Caco-2 (cell line): ENCODE measurements at regions not wholly inside any gene's neighbourhood (a gene's known extent, or its start where the extent isn't known, plus 50 kb on each side); places are given as distances from the start of the nearest gene placed in this dataset.

Source experiments
- BruUV-seq: library from RNA; stranded (reverse); fragments of 400-500 nt; replicated peaks from 2 replicates; lab custom pipeline; 2021; lab: Mats Ljungman, UMichigan
- CTCF ChIA-PET: fragments of 300-600 bp; sonication (Branson Sonifier 250); formaldehyde crosslinking; loops from one replicate; lab custom pipeline; 2022; ENCODE audit warnings: antibody characterized with exemption; lab: Charles Lee
- POLR2A ChIA-PET: fragments of 300-600 bp; sonication (Branson Sonifier 250); formaldehyde crosslinking; loops from one replicate; lab custom pipeline; 2022; ENCODE audit warnings: antibody characterized with exemption; lab: Charles Lee
- DNase-seq, 2 experiments: peaks; one replicate each; pipeline versions ENCODE4 v3.0.0 to v3.0.0-alpha.2; 2020 to 2022
- H3K27me3 ChIP-seq: replicated peaks from 2 replicates; pipeline ENCODE4 v1.6.0; 2011; ENCODE audit warnings: low read length; ENCODE audit not compliant: control insufficient read depth, insufficient read depth
- H3K36me3 ChIP-seq: 2 replicates; pipeline ENCODE4 v1.5.1; 2011; ENCODE audit warnings: low read length; ENCODE audit not compliant: control insufficient read depth, insufficient read depth
- H3K4me1 ChIP-seq: fragments of 250-450 bp; sonication (Bioruptor Pico); 2 replicates; pipeline ENCODE4 v1.5.1; 2020; ENCODE audit warnings: mild to moderate bottlenecking
- H3K4me3 ChIP-seq: 2 replicates; pipeline ENCODE4 v1.5.1; 2011; ENCODE audit warnings: low read depth, mild to moderate bottlenecking, control low read depth, low read length
- H3K9me3 ChIP-seq: fragments of 250-450 bp; sonication (Bioruptor Pico); 2 replicates; pipeline ENCODE4 v1.5.1; 2020; ENCODE audit warnings: mild to moderate bottlenecking, moderate library complexity
- H3K27ac Mint-ChIP-seq: one replicate; pipeline ENCODE4 v1.8.0; 2022; ENCODE audit warnings: mixed read lengths; ENCODE audit not compliant: unreplicated experiment
- H3K27me3 Mint-ChIP-seq: one replicate; pipeline ENCODE4 v1.8.0; 2022; ENCODE audit warnings: mixed read lengths; ENCODE audit not compliant: insufficient read depth, unreplicated experiment
- H3K36me3 Mint-ChIP-seq: one replicate; pipeline ENCODE4 v1.8.0; 2022; ENCODE audit warnings: mild to moderate bottlenecking, mixed read lengths; ENCODE audit not compliant: insufficient read depth, unreplicated experiment
- H3K4me1 Mint-ChIP-seq: one replicate; pipeline ENCODE4 v1.8.0; 2022; ENCODE audit warnings: low read depth, mixed read lengths; ENCODE audit not compliant: unreplicated experiment
- H3K4me3 Mint-ChIP-seq: one replicate; pipeline ENCODE4 v1.8.0; 2022; ENCODE audit warnings: mild to moderate bottlenecking, moderate library complexity, mixed read lengths; ENCODE audit not compliant: unreplicated experiment
- H3K9me3 Mint-ChIP-seq: one replicate; pipeline ENCODE4 v1.8.0; 2022; ENCODE audit warnings: mixed read lengths; ENCODE audit not compliant: unreplicated experiment
- intact Hi-C: fragments of 100-400 bp; cut with micrococcal nuclease; formaldehyde crosslinking; loops from one replicate; pipeline ENCODE4 v1.10.0; 2022; ENCODE audit not compliant: unreplicated experiment
- TF ChIP-seq, protein P1 (sequence below), 2 experiments: fragments of 200-600 bp in 1 of 2; IDR thresholded peaks; 1 replicate in 1 of 2; 2 replicates in 1 of 2; pipeline versions ENCODE4 v1.5.1 to v1.8.0; 2011 to 2022; ENCODE audit warnings: antibody characterized with exemption in 1 of 2, control low read depth in 1 of 2, inconsistent platforms in 1 of 2, low read depth in 1 of 2, low read length in 1 of 2, mild to moderate bottlenecking in 1 of 2, moderate library complexity in 1 of 2; ENCODE audit not compliant: insufficient read depth in 1 of 2, severe bottlenecking in 1 of 2, unreplicated experiment in 1 of 2

DNA sequence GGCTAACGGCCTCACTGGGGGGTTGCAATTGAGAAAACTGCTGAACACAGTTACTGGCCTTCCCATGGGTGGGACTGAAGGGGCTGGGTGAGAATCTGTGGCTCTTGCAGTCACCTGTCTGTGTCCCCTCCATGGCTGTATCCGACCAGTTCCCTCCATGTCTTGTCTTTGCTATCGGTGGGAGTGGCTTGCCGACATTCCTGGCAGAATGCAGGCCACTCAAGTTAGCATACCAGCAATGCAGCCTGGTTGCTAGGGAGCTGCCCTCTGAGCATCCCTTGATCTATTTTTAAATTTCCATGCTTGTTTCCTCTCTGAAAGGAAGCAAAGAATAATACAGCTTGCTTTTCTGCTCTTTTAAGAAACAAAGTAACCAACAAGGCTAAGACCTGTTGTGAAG lies 1509.7 kb upstream of the WWC1 start:
- Histone ChIP-seq H3K36me3 (no peaks in the 10 kb centered on the region), H3K4me3 (no peak overlapping the region), H3K4me1 (no peaks in the 10 kb centered on the region), H3K9me3 (no peaks in the 10 kb centered on the region), H3K27me3 (no peaks in the 10 kb centered on the region)
- H3K9me3 Mint-ChIP-seq: no peaks in the 10 kb centered on the region
- H3K27me3 Mint-ChIP-seq: no peaks in the 10 kb centered on the region
- H3K4me3 Mint-ChIP-seq: no peak overlapping the region
- ChIA-PET POLR2A (no interaction called here), CTCF (no interaction called here)
- no peak overlapping the region for H3K27ac Mint-ChIP-seq
- intact Hi-C loops: no loop called here
- TF ChIP-seq, protein P1, sequence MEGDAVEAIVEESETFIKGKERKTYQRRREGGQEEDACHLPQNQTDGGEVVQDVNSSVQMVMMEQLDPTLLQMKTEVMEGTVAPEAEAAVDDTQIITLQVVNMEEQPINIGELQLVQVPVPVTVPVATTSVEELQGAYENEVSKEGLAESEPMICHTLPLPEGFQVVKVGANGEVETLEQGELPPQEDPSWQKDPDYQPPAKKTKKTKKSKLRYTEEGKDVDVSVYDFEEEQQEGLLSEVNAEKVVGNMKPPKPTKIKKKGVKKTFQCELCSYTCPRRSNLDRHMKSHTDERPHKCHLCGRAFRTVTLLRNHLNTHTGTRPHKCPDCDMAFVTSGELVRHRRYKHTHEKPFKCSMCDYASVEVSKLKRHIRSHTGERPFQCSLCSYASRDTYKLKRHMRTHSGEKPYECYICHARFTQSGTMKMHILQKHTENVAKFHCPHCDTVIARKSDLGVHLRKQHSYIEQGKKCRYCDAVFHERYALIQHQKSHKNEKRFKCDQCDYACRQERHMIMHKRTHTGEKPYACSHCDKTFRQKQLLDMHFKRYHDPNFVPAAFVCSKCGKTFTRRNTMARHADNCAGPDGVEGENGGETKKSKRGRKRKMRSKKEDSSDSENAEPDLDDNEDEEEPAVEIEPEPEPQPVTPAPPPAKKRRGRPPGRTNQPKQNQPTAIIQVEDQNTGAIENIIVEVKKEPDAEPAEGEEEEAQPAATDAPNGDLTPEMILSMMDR (IDR thresholded peaks at IDR 0.05; ENCODE audit: insufficient read depth in 1 of 2, low read depth in 1 of 2, low read length in 1 of 2, severe bottlenecking in 1 of 2, unreplicated experiment in 1 of 2): no peak
- H3K4me1 Mint-ChIP-seq: no peaks in the 10 kb centered on the region
- DNase-seq: no peak
- no TSS peak for BruUV-seq
- H3K36me3 Mint-ChIP-seq: no peaks in the 10 kb centered on the region

DNA sequence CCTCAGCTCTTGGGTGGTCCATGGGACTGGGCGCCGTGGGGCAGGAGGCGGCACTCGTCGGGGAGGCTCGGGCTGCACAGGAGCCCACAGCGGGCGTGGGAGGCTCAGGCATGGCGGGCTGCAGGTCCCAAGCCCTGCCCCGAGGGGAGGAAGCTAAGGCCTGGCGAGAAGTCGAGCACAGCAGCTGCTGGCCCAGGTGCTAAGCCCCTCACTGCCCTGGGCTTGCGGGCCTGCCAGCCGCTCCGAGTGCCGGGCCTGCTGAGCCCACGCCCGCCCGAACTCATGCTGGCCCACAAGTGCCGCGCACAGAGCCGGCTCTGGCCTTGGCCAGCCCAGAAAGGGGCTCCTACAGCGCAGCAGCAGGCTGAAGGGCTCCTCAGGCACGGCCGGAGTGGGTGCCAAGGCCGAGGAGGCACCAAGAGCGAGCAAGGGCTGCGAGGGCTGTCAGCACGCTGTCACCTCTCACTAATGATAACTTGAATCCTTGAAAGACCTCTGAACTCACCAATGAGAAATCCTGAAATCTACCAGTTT lies 1506.8 kb upstream of the WWC1 start:
- TF ChIP-seq, protein P1 (IDR thresholded peaks at IDR 0.05; ENCODE audit: insufficient read depth in 1 of 2, low read depth in 1 of 2, low read length in 1 of 2, severe bottlenecking in 1 of 2, unreplicated experiment in 1 of 2): no peak

DNA sequence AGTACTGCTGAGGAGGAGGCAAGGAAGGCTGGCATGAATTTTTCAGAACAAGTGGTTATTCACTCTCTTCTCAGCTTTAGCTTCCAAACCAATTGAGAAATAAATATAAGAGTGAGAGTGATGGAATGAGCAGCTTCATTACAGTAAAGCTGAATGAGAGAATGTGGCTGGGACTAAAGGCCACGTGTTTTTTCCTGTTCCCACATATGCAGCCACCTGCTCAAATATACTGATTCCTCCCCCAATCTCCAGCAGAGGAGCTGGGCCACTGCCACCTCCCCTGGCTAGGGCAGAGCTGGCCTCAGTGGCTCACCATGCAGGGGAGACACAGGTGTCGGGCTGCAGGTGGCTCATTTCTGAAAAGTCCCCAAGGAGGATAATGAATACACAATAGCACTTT lies 1505.3 kb upstream of the WWC1 start:
- Mint-ChIP-seq H3K4me3 (no peak overlapping the region), H3K9me3 (no peaks in the 10 kb centered on the region), H3K27ac (no peak overlapping the region), H3K27me3 (no peaks in the 10 kb centered on the region), H3K4me1 (no peaks in the 10 kb centered on the region), H3K36me3 (no peaks in the 10 kb centered on the region)
- H3K4me3 ChIP-seq: no peak overlapping the region
- no peaks in the 10 kb centered on the region for H3K9me3 ChIP-seq
- ChIA-PET POLR2A (no interaction called here), CTCF (no interaction called here)
- H3K4me1 ChIP-seq: peaks cover 13% of the 10 kb centered on the region; the same call in 1 of the 2 replicates
- BruUV-seq: no TSS peak
- TF ChIP-seq, protein P1 (IDR thresholded peaks at IDR 0.05; ENCODE audit: insufficient read depth in 1 of 2, low read depth in 1 of 2, low read length in 1 of 2, severe bottlenecking in 1 of 2, unreplicated experiment in 1 of 2): no peak
- no peak for DNase-seq
- no peaks in the 10 kb centered on the region for H3K36me3 ChIP-seq
- intact Hi-C loops: no loop called here
- H3K27me3 ChIP-seq: no peaks in the 10 kb centered on the region

More for the DNA sequence above, 1506.8 kb upstream of the WWC1 start:
- H3K27ac Mint-ChIP-seq: no peak overlapping the region
- Histone ChIP-seq H3K4me3 (no peak overlapping the region), H3K27me3 (no peaks in the 10 kb centered on the region), H3K9me3 (no peaks in the 10 kb centered on the region), H3K4me1 (peaks cover 13% of the 10 kb centered on the region; the same call in 1 of the 2 replicates), H3K36me3 (no peaks in the 10 kb centered on the region)
- intact Hi-C loops: no loop called here
- no peaks in the 10 kb centered on the region for H3K36me3 Mint-ChIP-seq
- H3K9me3 Mint-ChIP-seq: no peaks in the 10 kb centered on the region
- H3K4me3 Mint-ChIP-seq: no peak overlapping the region
- DNase-seq: no peak
- ChIA-PET POLR2A (no interaction called here), CTCF (no interaction called here)
- H3K4me1 Mint-ChIP-seq: no peaks in the 10 kb centered on the region
- no peaks in the 10 kb centered on the region for H3K27me3 Mint-ChIP-seq
- BruUV-seq: no TSS peak
